ENCODE measurements at regions not wholly inside any gene's neighbourhood (a gene's known extent, or its start where the extent isn't known, plus 50 kb on each side); places are given as distances from the start of the nearest gene placed in this dataset.
A peak's percentile ranks its signal among the peaks of the same experiment; 100 is the strongest.
"Not testable (repeated sequence)": the region's sequence is repeated elsewhere in the genome, so short reads cannot be mapped to it uniquely, and the experiment has no call there.

DNA sequence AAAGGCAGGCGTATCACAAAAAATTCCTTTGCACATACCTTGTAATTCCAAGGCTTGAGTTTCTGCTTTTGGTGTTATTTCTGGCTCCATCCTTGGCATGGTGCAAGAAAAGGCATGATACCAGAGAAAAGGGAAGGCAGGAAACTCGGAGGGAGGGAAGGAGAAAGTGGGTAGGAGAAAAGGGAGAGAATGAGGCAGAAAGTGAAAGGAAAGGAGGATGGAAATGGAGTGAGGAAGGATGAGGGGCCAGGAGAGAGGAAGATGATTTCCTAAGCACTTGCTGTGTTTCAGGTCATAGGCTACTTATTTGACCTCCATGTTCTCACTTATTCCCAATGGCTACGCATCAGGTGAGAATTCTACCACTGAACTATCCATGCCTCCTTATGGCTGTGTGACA is 110.8 kb upstream of the JCAD start:
- no peak for DNase-seq (ENCODE audit: low spot score)

DNA sequence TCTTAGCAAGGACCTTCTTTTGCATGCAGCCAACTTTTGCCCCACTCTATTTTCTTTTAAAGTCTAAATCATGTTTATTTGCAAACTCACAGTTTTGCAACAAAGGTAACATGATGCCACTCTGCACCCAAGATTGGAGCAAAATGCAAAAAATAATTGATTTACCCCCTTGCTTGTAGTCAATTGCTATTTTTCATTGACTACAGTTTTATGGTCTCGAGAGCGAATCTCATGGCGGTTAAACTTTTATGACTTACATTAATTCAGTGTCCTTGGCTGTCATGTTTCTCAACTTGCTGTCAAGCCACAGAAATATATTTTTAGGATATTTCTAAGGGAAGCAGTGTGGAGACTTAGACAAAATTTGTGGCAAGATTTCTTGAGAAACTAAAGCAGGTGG is 110.0 kb upstream of the JCAD start:
- DNase-seq (ENCODE audit: low spot score), result no peak

DNA sequence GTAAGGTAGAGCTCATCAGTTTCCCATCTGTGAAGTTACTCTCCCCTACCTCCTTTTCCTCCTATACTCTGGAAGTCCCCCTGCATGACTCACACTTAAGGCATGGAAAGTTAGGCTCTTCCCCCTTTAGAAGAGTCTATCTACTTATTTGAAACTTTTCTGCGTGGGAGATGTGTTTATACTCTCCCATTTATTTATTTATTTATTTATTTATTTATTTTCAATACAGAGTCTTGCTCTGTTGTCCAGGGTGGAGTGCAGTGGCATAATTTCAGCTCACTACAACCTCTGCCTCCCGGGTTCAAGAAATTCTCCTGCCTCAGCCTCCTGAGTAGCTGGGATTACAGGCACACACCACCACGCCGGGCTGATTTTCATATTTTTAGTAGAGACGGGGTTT is 107.5 kb upstream of the JCAD start:
- DNase-seq (ENCODE audit: low spot score), result no peak

DNA sequence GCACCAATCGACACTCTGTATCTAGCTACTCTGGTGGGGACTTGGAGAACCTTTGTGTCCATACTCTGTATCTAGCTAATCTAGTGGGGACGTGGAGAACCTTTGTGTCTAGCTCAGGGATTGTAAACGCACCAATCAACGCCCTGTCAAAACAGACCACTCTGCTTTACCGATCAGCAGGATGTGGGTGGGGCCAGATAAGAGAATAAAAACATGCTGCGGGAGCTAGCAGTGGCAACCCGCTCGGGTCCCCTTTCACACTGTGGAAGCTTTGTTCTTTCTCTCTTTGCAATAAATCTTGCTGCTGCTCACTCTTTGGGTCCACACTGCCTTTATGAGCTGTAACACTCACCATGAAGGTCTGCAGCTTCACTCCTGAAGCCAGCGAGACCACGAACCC is 104.0 kb upstream of the JCAD start:
- not testable (repeated sequence) for DNase-seq (ENCODE audit: low spot score)

DNA sequence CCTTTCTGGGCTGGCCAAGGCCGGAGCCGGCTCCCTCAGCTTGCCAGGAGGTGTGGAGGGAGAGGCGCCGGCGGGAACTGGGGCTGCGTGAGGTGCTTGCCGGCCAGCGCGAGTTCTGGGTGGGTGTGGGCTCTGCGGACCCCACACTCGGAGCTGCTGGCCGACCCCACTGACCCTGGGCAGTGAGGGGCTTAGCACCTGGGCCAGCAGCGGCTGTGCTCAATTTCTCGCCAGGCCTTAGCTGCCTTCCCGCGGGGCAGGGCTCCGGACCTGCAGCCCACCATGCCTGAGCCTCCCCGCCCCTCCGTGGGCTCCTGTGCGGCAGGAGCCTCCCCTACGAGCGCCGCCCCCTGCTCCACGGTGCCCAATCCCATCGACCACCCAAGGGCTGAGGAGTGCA is 103.4 kb upstream of the JCAD start:
- DNase-seq (ENCODE audit: low spot score), result not testable (repeated sequence)

DNA sequence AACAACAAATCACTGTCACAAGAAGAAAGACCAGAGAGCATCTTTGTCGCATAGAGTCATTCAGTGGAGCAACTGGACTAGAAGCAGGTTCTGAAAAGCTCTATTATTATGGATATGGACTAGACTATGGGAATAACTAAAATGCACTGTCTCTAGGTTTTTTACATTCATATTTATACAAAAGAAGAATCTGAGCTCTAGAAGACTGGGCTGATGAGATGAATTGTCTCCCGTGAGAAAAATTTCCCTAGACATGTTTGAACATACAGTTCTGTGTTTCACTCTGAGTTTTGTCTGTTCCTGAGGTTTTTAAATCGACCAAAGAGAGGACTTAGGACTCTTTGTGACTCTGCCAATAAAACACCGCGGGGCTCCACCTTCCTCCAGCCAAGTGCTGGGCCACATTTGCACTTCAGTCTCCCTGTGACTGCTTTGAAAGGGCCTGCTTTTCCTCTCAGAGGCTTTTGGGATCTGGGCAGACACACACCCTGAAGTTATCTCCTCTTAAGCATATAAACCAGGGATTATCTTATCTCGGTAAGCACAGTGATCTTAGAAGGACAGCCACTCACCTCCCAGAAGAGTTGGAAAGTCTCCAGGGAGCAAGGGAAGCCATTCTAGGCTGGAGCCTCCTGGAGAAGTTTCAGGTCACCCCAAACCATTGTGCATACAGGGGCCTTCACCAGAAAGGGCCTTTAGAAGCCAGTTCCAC is 101.0 kb upstream of the JCAD start:
- DNase-seq (ENCODE audit: low spot score), result no peak

DNA sequence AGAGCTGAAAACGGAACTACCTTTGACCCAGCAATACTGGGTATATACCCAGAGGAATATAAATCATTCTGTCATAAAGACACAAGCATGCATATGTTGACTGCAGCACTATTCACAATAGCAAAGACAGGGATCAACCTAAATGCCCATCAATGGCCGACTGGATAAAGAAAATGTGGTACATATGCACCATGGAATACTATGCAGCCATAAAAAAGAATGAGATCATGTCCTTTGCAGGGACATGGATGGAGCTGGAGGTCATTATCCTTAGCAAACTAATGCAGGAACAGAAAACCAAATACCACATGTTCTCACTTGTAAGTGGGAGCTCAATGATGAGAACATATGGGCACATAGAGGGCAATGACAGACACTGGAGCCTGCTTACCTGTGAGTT is 100.2 kb upstream of the JCAD start:
- DNase-seq (ENCODE audit: low spot score), result not testable (repeated sequence)

DNA sequence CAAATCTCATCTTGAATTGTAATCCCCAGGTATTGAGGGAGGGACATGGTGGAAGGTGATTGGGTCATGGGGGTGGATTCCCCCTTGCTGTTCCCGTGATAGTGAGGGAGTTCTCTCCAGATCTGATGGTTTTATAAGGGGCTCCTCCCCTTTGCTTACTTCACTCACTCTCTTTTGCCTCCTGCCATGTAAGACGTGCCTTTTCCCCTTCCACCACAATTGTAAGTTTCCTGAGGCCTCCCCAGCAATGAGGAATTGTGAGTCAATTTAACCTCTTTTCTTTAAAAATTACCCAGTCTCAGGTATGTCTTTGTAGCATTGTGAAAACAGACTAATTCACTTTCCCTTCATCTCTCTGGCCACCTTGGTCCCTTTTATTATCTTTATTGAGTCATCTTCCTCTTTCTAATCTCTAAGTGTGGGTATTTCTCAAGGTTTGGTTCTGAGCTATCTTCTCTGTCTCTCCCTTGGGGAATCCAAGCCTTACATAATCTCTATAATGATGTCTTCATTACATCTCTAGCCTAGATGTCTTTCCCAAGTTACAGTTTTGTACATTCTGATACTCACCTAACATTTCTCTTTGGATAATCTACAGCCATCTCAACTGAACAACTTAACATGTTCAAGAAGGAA is 99.1 kb upstream of the JCAD start:
- DNase-seq (ENCODE audit: low spot score), result no peak

DNA sequence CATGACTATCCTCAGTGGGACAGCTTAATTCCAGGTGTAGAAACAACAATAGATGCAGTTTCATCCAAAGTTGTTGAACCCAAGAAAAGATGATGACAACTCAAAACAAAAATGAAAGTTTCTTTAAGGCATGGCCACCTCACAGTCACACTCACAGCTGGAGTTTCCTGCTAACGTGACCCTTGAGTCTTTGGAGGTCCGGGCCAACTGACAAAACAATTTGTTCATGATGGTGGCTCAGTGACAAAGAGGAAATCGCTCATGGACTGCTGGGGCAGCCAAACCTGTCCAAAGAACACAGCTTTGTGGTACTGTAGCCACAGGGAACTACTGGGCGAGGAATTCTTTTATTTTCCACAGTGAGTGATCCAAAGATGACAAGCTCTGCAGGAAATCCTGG is 96.0 kb upstream of the JCAD start:
- DNase-seq (ENCODE audit: low spot score), result no peak

DNA sequence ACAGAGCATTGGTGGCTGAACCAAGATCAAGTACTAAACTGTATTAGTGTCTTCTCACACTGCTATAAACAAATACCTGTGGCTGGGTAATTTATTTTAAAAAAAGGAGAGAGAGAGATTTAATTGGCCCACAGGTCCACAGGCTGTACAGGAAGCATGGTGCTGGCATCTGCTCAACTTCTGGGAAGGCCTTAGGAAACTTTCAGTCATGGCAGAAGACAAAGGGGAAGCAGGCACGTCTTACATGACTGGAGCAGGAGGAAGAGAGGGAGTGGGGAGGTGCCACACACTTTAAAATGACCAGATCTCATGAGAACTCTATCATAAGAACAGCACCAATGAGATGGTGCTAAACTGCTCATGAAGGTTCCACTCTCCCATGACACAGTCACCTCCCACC is 95.2 kb upstream of the JCAD start:
- DNase-seq (ENCODE audit: low spot score), result no peak

DNA sequence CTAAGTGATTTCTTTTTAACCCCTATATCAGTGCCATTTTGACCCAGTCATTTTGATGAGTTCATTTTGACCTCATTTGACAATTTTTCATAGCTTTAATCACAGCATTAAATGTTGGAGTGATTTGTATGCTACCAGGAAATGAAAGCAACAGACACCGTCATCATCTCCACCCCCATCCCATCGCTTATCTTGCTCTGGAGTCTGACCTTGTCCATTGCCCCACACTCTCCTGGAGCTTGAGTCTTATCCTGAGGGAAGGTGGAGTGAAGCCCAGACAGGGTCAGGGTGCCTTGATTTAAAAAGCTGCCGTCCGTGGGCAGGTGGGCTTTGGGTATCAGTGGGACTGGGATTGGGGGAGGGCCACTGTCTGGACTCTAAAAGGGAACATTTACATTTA is 94.7 kb upstream of the JCAD start:
- no peak for DNase-seq (ENCODE audit: low spot score)

DNA sequence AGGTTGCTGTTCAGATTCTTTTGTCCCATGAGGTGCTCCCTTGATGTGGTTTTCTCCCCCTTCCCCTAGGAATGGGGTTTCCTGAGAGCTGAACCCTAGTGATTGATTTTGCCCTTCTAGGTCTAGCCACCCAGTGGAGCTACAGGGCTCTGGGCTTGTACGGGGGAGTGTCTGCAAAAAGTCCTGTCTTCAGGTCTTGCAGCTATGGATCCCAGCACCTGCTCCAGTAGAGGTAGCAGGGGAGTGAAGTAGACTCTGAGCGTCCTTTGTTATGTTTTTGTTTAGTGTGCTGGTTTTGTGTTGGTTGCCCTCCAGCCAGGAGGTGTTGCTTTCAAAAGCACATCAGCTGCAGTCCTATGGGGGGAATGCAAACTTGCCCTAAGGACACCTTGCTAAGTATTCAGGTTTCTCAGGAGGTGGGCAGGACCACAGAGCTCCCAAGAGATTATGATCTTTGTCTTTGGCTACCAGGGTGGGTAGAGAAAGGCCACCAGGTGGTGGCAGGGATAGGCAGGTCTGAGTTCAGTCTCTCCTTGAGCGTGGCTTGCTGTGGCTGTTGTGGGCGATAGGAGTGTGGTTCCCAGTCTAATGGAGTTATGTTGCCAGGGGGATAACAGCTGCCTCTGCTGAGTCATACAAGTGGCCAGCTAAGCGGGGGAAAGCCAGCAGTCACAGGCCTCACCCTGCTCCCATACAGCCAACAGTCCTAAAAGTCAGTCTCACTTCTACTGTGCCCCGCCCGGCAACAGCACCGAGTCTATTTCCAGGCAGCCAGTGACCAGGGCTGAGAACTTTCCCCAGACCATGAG is 92.4 kb upstream of the JCAD start:
- peak; percentile 95 for DNase-seq (ENCODE audit: low spot score)

DNA sequence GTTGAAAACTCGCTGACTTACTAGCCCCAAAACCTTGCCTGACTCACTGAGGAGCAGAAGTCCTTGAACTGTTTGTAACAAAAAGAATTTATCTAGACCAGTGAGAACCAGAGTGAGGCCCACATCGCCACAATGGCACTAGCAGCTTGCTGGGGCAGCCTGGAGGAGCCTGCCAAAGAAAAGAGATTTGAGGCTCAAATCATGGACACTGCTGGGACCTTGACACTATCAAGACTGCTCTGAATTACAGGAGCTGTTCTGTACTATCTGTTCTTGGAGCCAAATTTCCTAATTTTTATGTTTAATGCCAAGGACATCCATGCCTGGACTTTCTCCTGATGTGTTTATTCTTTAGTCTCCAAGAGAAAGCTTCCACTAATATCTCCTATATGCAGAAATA is 82.0 kb upstream of the JCAD start:
- no peak for DNase-seq (ENCODE audit: low spot score)

DNA sequence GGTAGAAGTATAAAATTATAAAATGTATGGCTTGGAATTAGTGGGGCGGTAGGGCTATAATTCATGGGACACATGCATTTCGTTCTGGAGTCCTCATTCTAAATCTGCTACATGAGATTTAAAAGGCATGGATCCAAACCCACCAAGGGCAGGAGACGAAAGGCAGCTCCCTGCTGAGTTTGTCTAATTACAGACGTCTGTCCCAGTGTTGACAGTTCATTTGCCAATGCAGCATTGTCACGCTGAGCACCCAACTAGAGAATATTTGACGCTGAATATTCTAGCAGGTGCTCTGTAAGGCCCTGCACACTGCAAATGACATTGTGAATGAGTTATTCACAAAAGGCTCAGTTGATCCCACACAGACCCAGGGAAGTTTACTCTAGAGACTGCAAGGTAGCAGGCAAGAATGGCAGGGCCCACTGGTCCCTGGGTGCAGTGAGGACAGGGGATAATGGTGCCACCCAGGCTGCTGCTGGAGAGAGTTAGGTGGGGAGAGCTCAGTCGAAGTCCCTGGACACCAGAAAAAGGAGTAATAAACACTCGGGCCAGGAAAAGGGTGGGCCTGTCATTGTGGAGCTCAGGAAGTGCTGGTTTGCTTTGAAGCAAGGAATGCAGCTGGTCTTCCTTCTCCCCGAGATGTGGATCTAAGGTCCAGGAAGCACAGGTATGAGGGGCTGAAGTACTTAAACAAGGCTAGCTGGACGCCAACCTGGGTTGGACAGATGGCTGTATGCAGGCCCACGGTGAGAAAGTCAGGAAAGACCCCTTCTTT is 75.0 kb upstream of the JCAD start:
- no peak for DNase-seq (ENCODE audit: low spot score)

DNA sequence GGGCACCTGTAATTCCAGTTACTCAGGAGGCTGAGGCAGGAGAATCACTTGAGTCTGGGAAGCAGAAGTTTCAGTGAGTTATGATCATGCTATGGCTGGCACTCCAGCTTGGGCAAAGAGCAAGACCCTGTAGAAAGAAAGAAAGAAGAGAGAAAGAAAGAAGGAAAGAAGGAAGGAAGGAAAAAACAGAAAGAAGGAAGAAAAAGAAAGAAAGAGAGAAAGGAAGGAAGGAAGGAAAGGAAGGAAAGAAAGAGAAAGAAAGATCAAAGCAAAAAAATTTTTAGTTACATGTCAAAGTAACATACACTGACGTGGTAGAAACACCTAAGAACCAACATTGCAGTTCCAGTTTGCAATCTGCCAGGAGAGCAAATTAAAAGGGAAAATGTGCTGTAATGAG is 73.8 kb upstream of the JCAD start:
- no peak for DNase-seq (ENCODE audit: low spot score)

DNA sequence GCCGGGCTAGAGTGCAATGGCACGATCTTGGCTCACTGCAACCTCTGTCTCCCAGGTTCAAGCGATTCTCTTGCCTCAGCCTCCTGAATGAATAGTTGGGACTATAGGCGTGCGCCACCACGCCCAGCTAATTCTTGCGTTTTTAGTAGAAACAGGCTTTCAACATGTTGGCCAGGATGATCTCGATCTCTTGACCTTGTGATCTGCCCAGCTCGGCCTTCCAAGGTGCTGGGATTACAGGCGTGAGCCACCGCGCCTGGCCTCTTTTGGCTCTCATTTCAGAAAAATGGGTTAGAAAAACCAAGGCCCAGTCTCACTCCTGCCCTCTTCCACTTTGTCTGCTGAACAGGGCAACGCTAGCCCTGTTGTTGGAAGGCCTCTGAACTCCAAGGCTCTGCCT is 72.0 kb upstream of the JCAD start:
- DNase-seq (ENCODE audit: low spot score), result not testable (repeated sequence)

DNA sequence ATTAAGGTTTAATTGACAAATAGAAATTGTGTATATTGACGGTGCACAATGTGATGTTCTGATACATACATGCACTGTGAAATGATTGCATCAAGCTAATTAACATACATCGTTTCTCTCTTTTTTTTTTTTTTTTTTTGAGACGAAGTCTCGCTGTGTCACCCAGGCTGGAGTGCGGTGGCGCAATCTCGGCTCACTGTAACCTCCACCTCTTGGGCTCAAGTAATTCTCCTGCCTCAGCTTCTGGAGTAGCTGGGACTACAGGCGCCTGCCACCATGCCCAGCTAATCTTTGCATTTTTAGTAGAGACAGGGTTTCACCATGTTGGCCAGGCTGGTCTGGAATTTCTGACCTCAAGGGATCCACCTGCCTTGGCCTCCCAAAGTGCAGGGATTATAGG is 69.9 kb upstream of the JCAD start:
- not testable (repeated sequence) for DNase-seq (ENCODE audit: low spot score)

DNA sequence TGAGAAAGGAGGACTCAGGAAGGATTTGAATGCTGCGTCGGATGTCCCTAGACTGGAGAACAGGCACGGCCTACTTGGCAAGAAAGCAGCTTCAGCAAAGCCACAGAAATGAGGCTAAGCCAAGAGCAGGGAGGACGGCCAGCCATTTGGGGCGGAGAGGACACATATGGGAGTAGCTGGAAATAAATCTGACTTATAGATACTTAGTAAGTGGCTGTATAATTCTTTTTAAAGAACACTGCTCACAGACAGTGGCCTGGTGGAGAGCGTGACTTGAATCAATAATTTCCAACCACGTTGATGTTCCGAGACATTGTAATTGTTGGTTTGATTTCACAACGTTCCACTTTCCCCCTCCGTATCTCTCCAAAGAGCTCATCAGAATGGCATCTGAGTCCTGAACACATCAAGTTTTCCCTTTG is 67.7 kb upstream of the JCAD start:
- no peak for DNase-seq (ENCODE audit: low spot score)

DNA sequence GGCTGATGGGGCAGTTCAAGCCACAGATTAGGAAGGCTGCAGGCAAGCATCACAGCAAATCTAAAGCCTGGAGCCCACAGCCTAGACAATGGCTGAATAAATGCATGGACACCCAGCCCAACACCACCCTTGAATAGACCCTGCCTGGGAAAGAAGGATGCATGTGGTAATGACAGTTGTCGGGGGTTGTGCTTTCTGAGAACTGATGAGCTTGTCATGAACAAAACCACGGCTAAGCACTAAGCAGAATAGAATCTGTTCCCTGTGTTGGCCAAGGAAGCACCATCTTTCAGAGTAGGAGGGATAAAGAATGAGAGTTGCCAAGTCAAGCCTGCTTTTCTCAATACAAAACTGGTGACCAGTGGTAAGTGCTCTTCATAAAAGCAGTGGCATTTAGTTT is 66.1 kb upstream of the JCAD start:
- DNase-seq (ENCODE audit: low spot score), result no peak

DNA sequence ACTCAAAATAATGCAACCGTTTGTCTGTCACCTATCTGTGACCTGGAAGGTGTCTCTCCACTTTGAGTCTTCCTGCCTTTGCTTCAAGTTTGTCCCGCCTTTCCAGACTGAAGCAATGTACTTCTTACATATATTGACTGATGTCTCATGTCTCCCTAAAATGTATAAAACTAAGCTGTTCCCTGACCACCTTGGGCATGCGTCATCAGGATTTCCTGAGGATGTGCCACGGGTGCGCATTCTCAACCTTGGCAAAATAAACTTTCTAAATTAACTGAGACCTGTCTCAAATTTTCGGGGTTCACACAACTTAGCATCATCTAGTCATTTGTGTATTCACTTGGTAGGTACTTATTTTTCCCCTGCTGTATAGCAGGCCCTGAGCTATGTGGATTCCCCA is 65.3 kb upstream of the JCAD start:
- no peak for DNase-seq (ENCODE audit: low spot score)

DNA sequence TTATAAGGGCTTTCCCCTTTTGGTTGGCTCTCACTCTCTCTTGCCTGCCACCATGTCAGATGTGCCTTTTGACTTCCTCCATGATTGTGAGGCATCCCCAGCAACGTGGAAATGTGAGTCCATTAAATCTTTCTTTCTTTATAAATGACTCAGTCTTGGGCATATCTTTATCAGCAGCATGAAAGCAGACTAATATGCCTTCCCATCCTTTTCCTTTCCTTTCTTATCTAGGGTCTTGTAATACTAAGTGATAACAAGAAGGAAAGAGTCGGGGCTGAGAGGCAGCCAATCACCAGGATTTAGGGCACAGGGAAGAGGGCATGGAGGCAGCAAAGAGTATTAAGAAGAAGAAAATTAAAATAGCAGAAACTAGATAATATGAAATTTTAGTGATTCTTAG is 62.0 kb upstream of the JCAD start:
- DNase-seq (ENCODE audit: low spot score), result no peak

DNA sequence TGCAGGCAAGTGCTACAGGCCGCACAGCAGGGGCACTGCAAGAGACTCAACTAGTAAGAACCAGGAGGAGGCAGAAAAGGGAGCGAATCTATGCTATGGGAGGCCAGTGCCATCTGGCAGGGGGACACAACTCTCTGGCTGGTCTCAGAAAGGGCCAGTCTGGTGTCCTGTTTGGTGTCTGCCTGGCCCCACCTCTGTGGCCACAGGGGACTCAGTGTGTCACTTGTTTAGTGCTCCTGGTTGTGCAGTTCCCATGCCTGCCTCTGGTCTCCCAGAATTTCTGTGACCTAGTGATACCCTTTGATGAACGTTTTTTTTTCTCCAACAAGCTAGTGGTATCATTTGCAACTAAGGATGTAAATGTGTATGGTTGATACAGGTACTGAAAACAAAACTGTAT is 59.2 kb upstream of the JCAD start:
- no peak for DNase-seq (ENCODE audit: low spot score)

Measured in SW480 (cell line).